Anterior cingulate cortex (tissue), 58 donors: ENCODE measurements at regions not wholly inside any gene's neighbourhood (a gene's known extent, or its start where the extent isn't known, plus 50 kb on each side); places are given as distances from the start of the nearest gene placed in this dataset.
"Not testable (repeated sequence)": the region's sequence is repeated elsewhere in the genome, so short reads cannot be mapped to it uniquely, and the experiment has no call there.

Experiments
- DNase-seq, 58 donors: peaks; one replicate each; lab custom pipeline; 2025; lab: John Stamatoyannopoulos, UW

DNA sequence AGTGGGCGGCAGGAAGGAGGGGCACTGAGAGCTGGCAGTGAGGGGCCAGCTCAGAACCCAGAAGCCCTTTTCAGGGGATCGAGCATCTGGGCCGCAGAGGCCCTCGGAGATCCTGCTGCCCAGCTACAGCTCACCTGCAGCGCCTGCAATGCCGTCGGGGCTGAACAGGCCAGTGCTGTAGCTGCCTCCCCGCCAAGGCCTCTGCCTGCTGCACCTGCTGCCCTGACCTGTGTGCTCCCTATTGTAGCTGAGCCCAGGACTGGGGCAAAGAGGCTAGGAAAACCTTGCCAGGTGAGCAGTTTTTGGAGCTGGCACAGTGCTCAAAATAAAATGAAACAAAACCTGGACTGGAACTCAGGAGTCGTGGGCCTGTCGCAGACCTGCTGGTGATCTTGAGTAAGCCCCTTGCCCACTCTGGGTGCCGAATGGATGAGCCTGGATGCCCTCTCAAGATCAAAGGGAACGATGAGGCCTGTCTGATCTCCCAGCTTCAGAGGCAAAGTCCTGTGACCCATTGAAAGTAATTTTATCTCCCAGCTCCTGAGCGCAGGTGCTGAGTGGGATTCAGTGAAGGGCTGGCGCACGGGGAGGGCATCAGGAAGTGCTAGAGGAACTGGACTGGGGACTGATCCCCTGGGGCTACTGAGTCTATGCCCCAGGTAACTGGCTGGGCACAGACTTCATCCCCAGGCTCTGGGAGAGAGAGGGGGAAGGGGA lies 154.6 kb downstream of the FOXD2 start:
- DNase-seq, result no peak

DNA sequence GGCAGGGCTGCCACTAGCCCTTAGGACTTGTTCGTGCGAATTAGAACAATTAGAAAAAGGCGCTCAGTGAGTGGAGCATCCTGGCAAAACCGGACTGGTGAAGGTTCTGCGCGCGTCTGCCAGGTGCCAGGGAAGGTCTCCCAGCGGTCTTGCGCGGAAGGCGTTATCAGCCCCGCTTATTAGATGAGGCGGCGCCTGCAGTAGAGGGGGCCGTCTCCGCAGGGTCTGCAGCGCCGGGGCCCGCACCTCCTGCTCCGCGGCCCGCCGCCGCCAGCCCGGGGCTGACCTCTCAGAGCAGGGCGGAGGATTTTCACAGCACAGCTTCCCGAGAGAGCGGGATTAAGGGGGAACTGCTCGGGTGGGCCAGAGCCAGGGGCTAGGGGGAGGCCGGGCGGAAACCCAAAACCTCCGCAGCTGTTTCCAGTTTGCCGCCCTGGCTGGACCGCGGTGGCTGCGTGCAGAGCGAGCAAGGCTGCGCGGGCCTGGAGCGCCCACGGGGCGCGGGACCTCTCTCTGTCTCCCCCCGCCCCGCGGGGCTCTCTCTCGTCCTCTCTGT lies 155.2 kb downstream of the FOXD2 start:
- DNase-seq, result no peak

GRCh38 chr1:47593598-47594285 lies 155.9 kb downstream of the FOXD2 start:
- no peak for DNase-seq

- no peak for DNase-seq
These were observed 156.8 kb downstream of the FOXD2 start for GRCh38 chr1:47594627-47595026.

DNA sequence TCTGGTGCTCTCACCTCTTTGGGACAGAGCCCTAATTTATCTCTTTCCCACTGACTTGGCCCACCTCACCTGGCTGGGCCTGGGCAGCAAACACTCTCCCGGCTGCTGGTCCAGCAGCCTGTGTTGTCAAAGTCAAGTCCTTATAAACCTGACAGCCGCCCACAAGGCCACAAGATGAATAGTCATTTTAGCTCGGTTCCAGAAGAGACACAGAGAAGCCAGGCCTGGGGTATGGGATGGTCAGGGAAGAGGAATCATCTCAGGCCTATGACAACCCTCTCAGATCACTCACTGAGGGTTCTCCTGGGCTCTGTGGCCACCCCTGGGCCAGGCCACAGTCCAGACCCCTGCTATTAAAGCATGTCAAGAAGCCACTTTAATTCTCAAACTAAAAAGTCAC lies 158.5 kb downstream of the FOXD2 start:
- DNase-seq, result no peak

DNA sequence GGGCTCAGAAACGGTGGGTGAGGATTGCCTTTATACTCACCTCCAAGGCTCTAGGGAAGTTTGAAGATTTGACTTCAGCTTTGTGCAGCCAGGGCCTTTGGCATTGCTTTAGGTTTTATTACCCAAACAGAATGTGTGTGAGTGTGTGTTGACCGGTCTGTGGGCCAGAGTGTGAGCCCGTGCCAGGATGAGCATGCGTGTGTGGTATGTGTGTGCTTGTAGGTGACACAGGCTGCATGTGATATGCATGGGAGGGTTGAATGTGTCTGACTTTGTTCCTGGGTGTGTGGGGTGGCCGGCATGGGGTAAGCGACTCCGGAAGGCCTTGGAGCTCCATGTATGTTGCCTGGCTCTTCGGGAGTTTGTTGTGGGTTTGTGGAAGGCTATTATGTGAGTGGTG lies 160.5 kb downstream of the FOXD2 start:
- DNase-seq, result no peak

- DNase-seq, result no peak
These were observed 161.9 kb downstream of the FOXD2 start for GRCh38 chr1:47599777-47600176.

DNA sequence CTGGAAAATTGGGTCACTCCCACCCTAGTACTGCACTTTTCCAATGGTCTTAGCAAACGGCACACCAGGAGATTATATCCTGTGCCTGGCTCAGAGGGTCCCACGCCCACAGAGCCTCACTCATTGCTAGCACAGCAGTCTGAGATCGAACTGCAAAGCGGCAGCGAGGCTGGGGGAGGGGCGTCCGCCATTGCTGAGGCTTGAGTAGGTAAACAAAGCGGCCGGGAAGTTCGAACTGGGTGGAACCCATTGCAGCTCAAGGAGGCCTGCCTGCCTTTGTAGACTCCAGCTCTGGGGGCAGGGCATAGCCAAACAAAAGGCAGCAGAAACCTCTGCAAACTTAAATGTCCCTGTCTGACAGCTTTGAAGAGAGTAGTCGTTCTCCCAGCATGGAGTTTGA lies 164.6 kb downstream of the FOXD2 start:
- DNase-seq, result not testable (repeated sequence)

DNA sequence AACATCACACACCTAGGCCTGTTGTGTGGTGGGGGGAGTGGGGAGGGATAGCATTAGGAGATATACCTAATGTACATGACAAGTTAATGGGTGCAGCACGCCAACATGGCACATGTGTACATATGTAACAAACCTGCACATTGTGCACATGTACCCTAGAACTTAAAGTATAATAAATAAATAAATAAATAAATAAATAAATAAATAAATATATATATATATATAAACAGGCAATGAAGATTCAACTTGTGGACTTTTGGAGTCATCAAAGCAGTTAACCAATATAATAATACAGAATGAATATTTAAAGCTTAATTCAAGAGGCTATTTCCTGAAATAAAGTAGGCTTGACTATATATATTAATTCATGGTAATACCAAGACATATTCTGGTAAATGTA lies 167.0 kb downstream of the FOXD2 start:
- not testable (repeated sequence) for DNase-seq

DNA sequence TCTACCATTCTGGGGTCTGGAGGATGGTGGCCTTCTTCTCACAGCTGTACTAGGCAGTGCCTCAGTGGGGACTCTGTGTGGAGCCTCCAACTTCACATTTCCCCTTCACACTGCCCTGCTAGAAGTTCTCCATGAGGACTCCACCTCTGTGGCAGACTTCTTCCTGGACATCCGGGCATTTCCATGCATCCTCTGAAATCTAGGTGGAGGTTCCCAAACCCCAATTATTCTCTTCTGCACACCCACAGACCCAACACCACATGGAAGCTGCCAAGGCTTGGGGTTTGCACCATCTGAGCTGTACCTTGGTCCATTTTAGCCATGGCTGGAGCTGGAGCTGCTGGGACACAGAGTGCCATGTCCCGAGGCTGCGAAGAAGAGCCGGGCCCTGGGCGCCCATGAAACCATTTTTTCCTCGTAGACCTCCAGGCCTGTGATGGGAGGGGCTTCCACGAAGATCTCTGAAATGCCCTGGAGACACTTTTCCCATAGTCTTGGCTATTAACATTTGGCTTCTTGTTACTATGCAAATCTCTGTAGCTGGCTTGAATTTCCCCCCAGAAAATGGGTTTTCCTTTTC lies 170.5 kb downstream of the FOXD2 start:
- no peak for DNase-seq

DNA sequence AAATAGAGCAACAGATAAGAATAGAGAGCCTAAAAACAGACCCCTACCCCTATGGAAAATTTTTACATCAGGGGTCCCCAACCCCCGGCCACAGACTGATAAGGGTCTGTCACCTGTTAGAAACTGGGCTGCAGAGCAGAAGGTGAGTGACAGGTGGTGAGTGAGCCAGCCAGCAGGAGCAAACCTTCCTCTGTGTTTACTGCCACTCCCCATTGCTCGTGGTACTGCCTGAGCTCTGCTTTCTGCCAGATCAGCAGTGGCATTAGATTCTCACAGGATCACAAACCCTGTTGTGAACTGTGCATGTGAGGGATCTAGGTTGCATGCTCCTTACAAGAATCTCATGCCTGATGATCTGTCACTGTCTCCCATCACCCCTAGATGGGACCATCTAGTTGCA lies 174.1 kb downstream of the FOXD2 start:
- no peak for DNase-seq

DNA sequence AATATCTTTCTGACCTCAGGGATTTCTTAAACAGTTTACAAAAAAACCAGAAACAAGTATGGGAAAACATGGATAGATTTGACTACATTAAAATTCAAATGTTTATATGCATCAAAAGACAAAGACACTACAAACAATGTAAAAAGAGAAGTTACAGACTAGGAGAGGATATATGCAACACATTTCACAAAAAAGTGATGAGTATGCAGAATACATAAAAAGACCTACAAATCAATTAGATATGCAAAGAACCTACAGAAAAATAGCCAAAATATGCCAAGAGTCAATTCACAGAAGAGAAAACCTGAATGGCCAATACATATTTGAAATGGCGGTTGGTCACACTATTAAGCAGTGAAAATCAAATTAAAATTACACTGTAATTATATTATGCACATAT lies 175.0 kb downstream of the FOXD2 start:
- DNase-seq, result no peak

DNA sequence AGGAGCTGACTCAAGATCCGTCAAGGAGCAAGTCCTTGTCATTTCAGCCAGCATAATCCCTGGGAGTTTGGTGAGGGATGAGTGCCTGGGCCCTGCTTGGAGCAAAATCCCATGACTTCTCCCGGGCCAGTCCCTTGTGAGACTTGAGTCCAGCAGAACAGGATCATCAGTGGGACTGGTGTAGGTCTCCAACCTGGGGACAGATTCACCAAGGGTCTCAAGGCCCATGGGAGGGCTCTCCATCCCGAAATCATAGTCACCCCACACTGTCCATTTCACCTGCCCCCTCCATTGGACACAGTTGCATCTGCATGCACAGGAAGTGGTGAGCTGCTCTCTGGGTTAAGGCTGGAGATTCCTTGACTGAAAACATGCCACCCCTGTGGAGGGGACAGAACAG lies 178.2 kb downstream of the FOXD2 start:
- no peak for DNase-seq

- DNase-seq, result no peak
These were observed 179.1 kb downstream of the FOXD2 start for GRCh38 chr1:47616906-47617305.

DNA sequence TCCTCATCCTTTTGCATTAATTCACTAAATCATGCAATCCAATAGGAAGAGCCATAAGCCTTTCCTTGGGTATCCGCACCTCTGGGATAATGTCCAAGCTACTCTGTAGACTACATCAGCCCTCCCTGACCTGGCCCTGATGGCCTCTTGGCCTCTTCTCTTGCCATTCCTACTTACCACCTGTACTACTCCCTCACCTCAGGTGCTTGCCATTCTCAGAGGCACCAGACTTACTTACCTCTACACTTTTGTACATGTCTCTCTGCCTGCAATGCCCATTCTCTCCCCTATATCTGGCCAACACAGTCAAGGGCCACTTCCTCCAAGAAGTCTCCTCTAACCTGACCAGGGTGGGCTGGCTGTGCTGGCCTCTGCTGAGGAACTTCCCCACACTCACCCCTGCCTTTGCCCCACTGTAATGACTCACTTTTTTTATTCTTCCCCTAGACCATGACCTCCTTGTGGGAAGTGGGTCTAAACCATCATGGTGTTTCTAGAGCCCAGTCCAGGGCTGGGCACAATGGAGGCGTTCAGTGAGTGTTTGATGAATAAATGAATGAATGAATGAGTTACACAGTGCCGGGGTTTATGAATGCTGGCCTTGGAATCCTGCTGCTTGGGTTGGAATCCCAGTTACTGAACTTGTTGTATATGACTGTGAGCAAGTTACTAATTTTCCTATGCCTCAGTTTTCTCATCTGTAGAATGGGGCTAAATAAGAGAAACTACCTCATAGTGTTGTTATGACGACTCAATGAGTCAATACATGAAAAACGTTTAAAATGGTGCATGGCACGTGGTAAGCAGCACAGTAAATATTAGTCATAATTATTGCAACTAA lies 179.8 kb downstream of the FOXD2 start:
- no peak for DNase-seq

DNA sequence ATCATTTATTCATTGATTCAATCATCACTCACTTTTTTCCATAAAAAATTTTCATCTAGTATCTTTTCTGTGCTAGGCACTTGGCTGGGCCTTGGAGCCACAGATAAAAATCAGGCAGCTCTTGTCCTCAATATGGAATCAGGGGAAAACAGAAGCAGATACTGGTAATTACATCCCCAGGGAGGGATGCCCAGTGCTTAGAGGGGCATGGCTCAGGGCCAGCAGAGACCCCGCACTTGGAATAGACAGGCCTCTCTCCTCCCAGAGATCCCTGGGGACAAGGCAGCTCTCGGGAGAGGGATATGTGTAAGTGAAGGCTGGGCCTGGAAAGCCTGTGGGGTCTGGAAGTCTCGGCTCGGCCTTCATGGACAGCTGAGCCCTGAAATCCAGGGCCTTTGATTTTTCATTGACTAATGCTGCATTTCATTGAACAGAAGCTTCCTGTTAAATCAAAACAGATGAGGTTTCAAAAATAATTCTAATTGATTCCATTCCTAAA lies 180.4 kb downstream of the FOXD2 start:
- DNase-seq, result no peak

GRCh38 chr1:47618830-47619229 lies 181.0 kb downstream of the FOXD2 start:
- no peak for DNase-seq

GRCh38 chr1:47621483-47621882 lies 183.6 kb downstream of the FOXD2 start:
- DNase-seq, result no peak

DNA sequence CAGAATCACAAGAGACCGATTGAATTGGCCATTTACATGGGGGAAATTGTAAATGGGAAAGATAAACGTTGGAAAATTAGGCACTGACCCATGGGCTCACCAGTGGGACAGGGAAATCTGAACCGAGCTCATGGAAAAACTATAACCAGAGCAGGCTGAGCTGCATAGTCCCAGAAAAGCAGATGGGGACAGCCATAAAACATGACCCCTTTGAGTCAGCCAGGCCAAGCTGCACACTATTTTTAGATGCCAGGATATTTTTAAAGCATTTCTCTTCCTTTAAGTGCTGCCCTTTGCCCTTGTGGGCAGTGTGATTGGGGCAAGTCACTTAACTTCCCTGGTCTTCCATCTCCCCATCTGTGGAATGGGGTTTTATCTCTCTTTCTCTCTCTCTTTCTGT lies 184.1 kb downstream of the FOXD2 start:
- no peak for DNase-seq

- no peak for DNase-seq
These were observed 185.1 kb downstream of the FOXD2 start for GRCh38 chr1:47622776-47623556.
